H9 (cell line): ENCODE measurements at regions not wholly inside any gene's neighbourhood (a gene's known extent, or its start where the extent isn't known, plus 50 kb on each side); places are given as distances from the start of the nearest gene placed in this dataset.

ENCODE experiments used
- DNase-seq: peaks from one replicate; pipeline ENCODE4 v3.0.0-alpha.2; 2017
- H2AFZ ChIP-seq: one replicate; pipeline ENCODE4 v1.6.1; 2013; ENCODE audit warnings: mild to moderate bottlenecking, low read length, control low read depth, moderate library complexity
- H2AK5ac ChIP-seq: 2 replicates; pipeline ENCODE4 v1.6.1; 2013; ENCODE audit warnings: low read length, control low read depth, mixed read lengths; ENCODE audit not compliant: insufficient read length
- H2BK120ac ChIP-seq: one replicate; pipeline ENCODE4 v1.6.1; 2013; ENCODE audit warnings: low read depth, mild to moderate bottlenecking, low read length, control low read depth, inconsistent platforms; ENCODE audit not compliant: poor library complexity, severe bottlenecking
- H2BK12ac ChIP-seq: 2 replicates; pipeline ENCODE4 v1.6.1; 2013; ENCODE audit warnings: low read length, control low read depth, mixed read lengths, low read depth; ENCODE audit not compliant: insufficient read length
- H2BK15ac ChIP-seq: 2 replicates; pipeline ENCODE4 v1.6.1; 2013; ENCODE audit warnings: low read depth, low read length, control low read depth
- H2BK20ac ChIP-seq: one replicate; pipeline ENCODE4 v1.6.1; 2013; ENCODE audit warnings: low read depth, mild to moderate bottlenecking, low read length, control low read depth, inconsistent platforms; ENCODE audit not compliant: poor library complexity, severe bottlenecking
- H2BK5ac ChIP-seq: 2 replicates; pipeline ENCODE4 v1.6.1; 2013; ENCODE audit warnings: low read length, control low read depth, mixed read lengths; ENCODE audit not compliant: insufficient read length
- H3K14ac ChIP-seq: 2 replicates; pipeline ENCODE4 v1.6.1; 2013; ENCODE audit warnings: low read length, control low read depth; ENCODE audit not compliant: insufficient read depth
- H3K18ac ChIP-seq: 2 replicates; pipeline ENCODE4 v1.6.1; 2013; ENCODE audit warnings: low read depth, mild to moderate bottlenecking, mixed read lengths, low read length, control low read depth; ENCODE audit not compliant: insufficient read length
- H3K23ac ChIP-seq: 2 replicates; pipeline ENCODE4 v1.6.1; 2013; ENCODE audit warnings: low read length, control low read depth, mixed read lengths, low read depth; ENCODE audit not compliant: insufficient read length
- H3K23me2 ChIP-seq: 2 replicates; pipeline ENCODE4 v1.6.1; 2013; ENCODE audit warnings: low read depth, mild to moderate bottlenecking, mixed read lengths, low read length, control low read depth; ENCODE audit not compliant: insufficient read length, poor library complexity, severe bottlenecking
- H3K27ac ChIP-seq: 2 replicates; pipeline ENCODE4 v1.5.1; 2013; ENCODE audit warnings: low read length, control low read depth, mixed read lengths, low read depth; ENCODE audit not compliant: insufficient read length
- H3K27me3 ChIP-seq: 2 replicates; pipeline ENCODE4 v1.6.1; 2013; ENCODE audit warnings: low read length, control low read depth, inconsistent platforms; ENCODE audit not compliant: insufficient read depth
- H3K4ac ChIP-seq: 2 replicates; pipeline ENCODE4 v1.6.1; 2013; ENCODE audit warnings: low read depth, mild to moderate bottlenecking, control low read depth, inconsistent platforms, low read length, moderate library complexity
- H3K4me1 ChIP-seq: 2 replicates; pipeline ENCODE4 v1.6.1; 2013; ENCODE audit warnings: low read length, control low read depth, inconsistent platforms; ENCODE audit not compliant: insufficient read depth
- H3K4me2 ChIP-seq: 2 replicates; pipeline ENCODE4 v1.6.1; 2013; ENCODE audit warnings: low read length, control low read depth, mixed read lengths; ENCODE audit not compliant: insufficient read length, insufficient read depth
- H3K56ac ChIP-seq: 2 replicates; pipeline ENCODE4 v1.6.1; 2013; ENCODE audit warnings: low read depth, mild to moderate bottlenecking, mixed read lengths, low read length, control low read depth; ENCODE audit not compliant: insufficient read length
- H3K79me1 ChIP-seq: 2 replicates; pipeline ENCODE4 v1.6.1; 2013; ENCODE audit warnings: low read depth, mild to moderate bottlenecking, moderate library complexity, low read length, control low read depth, inconsistent platforms; ENCODE audit not compliant: insufficient read depth, poor library complexity, severe bottlenecking
- H3K79me2 ChIP-seq: 2 replicates; pipeline ENCODE4 v1.6.1; 2013; ENCODE audit warnings: low read length, control low read depth, inconsistent platforms; ENCODE audit not compliant: insufficient read depth
- H3K9ac ChIP-seq: 2 replicates; pipeline ENCODE4 v1.6.1; 2013; ENCODE audit warnings: low read length, control low read depth, mixed read lengths; ENCODE audit not compliant: insufficient read length; ENCODE audit errors: extremely low read depth
- H3K9me3 ChIP-seq: one replicate; pipeline ENCODE4 v1.6.1; 2013; ENCODE audit warnings: low read depth, low read length, inconsistent platforms; ENCODE audit not compliant: control insufficient read depth
- H3T11ph ChIP-seq: one replicate; pipeline ENCODE4 v1.6.1; 2013; ENCODE audit warnings: mild to moderate bottlenecking, low read length, control low read depth, inconsistent platforms
- H4K20me1 ChIP-seq: one replicate; pipeline ENCODE4 v1.6.1; 2013; ENCODE audit not compliant: control insufficient read depth, insufficient read length, insufficient read depth
- H4K5ac ChIP-seq: 2 replicates; pipeline ENCODE4 v1.6.1; 2013; ENCODE audit warnings: low read depth, mild to moderate bottlenecking, mixed read lengths, low read length, control low read depth; ENCODE audit not compliant: insufficient read length
- H4K8ac ChIP-seq: replicated peaks from 2 replicates; pipeline ENCODE4 v1.6.1; 2013; ENCODE audit warnings: low read length, control low read depth, mixed read lengths, low read depth; ENCODE audit not compliant: insufficient read length
- H4K91ac ChIP-seq: 2 replicates; pipeline ENCODE4 v1.6.1; 2013; ENCODE audit warnings: low read depth, mild to moderate bottlenecking, moderate library complexity, mixed read lengths, low read length, control low read depth; ENCODE audit not compliant: insufficient read length
- H3K27ac Mint-ChIP-seq, 3 experiments: 2 replicates in 2 of 3; 3 replicates in 1 of 3; pipeline ENCODE4 v1.8.0; 2020 to 2021; ENCODE audit warnings: mixed read lengths in 3 of 3, mild to moderate bottlenecking in 1 of 3, moderate library complexity in 1 of 3
- H3K27me3 Mint-ChIP-seq: 2 replicates; pipeline ENCODE4 v1.8.0; 2021; ENCODE audit warnings: low read depth, mild to moderate bottlenecking, moderate library complexity, mixed read lengths
- H3K36me3 Mint-ChIP-seq, 3 experiments: 2 replicates in 2 of 3; 3 replicates in 1 of 3; pipeline ENCODE4 v1.8.0; 2020 to 2021; ENCODE audit warnings: low read depth in 3 of 3, mixed read lengths in 3 of 3; ENCODE audit not compliant: insufficient read depth in 1 of 3
- H3K4me1 Mint-ChIP-seq, 2 experiments: 2 replicates each; pipeline ENCODE4 v1.8.0; 2020; ENCODE audit warnings: mixed read lengths in 2 of 2
- H3K4me3 Mint-ChIP-seq, 2 experiments: 2 replicates in 1 of 2; 3 replicates in 1 of 2; pipeline ENCODE4 v1.8.0; 2020 to 2021; ENCODE audit warnings: mild to moderate bottlenecking in 2 of 2, mixed read lengths in 2 of 2, moderate library complexity in 1 of 2
- H3K9me3 Mint-ChIP-seq, 2 experiments: 2 replicates in 1 of 2; 3 replicates in 1 of 2; pipeline ENCODE4 v1.8.0; 2020; ENCODE audit warnings: mild to moderate bottlenecking in 2 of 2, mixed read lengths in 2 of 2, moderate library complexity in 1 of 2
- WGBS: extraction: QIAGEN DNeasy Blood & Tissue Kit; methylation state at CpG from one replicate; pipeline ENCODE4 v1.1.7; 2013; ENCODE audit warnings: missing lambda C conversion rate, low lambda C conversion rate, mixed read lengths; ENCODE audit not compliant: insufficient read length; ENCODE audit errors: extremely low coverage; 5-methylcytosine and 5-hydroxymethylcytosine counted together
- TF ChIP-seq, protein P1 (sequence below): fragments of 200-600 bp; sonication (generic); conservative IDR thresholded peaks from 3 replicates; pipeline ENCODE4 v1.8.0; 2021; ENCODE audit warnings: antibody characterized with exemption, mild to moderate bottlenecking

DNA sequence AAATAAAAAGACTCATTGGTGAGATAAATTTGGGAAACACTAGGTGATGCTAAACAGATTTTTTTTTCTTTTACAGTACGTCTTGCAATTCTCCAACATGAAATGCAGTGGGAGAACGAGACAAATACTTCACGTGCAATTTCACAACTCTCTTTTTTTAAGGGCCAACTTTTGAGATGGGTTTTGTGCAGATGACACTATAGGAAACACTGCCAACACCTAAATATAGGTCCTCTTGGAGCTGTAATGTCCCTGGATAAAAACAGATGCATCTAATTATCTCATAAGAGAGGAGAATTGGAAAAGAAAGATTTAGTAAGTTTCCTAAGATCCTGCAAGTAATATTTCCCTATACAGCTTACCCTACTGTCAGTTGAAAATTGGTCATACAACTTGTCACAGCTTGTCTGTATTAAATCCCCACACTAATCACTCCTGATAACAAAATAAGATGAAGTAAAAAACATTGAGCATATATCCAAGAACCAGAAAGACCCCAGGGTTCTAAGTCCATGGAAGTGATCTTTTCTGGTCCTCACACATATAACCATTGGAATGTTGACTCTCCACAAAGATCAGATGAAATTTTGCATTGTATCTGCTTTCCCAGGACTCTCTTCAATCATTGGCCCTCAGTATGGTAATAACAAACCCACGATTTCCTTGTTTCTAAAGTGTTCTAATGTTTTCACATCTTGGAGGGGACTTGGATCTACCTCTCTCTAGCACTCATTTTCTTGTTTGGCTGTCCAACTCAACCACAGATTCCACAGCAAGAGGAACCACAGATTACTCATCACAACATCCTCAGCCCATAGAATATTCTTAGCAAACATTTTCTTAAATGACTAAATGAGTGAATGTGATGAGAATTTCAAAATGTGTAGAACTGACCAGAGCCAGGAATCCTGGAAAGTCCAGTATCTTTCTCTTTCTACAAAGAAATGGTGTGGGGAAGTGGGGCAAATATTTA is 769.4 kb upstream of the USP15 start:
- Histone ChIP-seq H3K4ac (no peak overlapping the region), H3K23me2 (no peaks in the 10 kb centered on the region), H3K79me1 (no peaks in the 10 kb centered on the region), H3K9ac (no peak overlapping the region), H4K8ac (no peak overlapping the region), H4K5ac (no peak overlapping the region), H2BK5ac (no peak overlapping the region), H2BK15ac (no peak overlapping the region), H3K56ac (no peak overlapping the region), H3K18ac (no peak overlapping the region), H3K27me3 (no peaks in the 10 kb centered on the region), H4K91ac (no peak overlapping the region), H3K27ac (no peak overlapping the region), H3K79me2 (no peaks in the 10 kb centered on the region), H3K4me2 (no peak overlapping the region), H2BK20ac (no peak overlapping the region), H2AFZ (no peak overlapping the region), H4K20me1 (no peaks in the 10 kb centered on the region), H3K9me3 (no peaks in the 10 kb centered on the region), H2AK5ac (no peak overlapping the region), H3K4me1 (no peaks in the 10 kb centered on the region), H3K23ac (no peak overlapping the region), H2BK12ac (no peak overlapping the region), H3K14ac (no peak overlapping the region), H3T11ph (no peak overlapping the region), H2BK120ac (no peak overlapping the region)
- Mint-ChIP-seq H3K27ac (no peak overlapping the region), H3K36me3 (no peaks in the 10 kb centered on the region), H3K9me3 (peaks cover 4% of the 10 kb centered on the region in 2 experiments; a peak in 3 of 5 replicates), H3K4me3 (no peak overlapping the region), H3K27me3 (no peaks in the 10 kb centered on the region; the same call in 1 of the 2 replicates), H3K4me1 (no peaks in the 10 kb centered on the region)
- TF ChIP-seq, protein P1, sequence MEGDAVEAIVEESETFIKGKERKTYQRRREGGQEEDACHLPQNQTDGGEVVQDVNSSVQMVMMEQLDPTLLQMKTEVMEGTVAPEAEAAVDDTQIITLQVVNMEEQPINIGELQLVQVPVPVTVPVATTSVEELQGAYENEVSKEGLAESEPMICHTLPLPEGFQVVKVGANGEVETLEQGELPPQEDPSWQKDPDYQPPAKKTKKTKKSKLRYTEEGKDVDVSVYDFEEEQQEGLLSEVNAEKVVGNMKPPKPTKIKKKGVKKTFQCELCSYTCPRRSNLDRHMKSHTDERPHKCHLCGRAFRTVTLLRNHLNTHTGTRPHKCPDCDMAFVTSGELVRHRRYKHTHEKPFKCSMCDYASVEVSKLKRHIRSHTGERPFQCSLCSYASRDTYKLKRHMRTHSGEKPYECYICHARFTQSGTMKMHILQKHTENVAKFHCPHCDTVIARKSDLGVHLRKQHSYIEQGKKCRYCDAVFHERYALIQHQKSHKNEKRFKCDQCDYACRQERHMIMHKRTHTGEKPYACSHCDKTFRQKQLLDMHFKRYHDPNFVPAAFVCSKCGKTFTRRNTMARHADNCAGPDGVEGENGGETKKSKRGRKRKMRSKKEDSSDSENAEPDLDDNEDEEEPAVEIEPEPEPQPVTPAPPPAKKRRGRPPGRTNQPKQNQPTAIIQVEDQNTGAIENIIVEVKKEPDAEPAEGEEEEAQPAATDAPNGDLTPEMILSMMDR = no peak
- DNase-seq = no peak
- no CpG with 5 or more reads among the region's 4 CpGs for WGBS
